Endothelial cell of umbilical vein (primary cell): ENCODE measurements at regions not wholly inside any gene's neighbourhood (a gene's known extent, or its start where the extent isn't known, plus 50 kb on each side); places are given as distances from the start of the nearest gene placed in this dataset.

Experiments used
- BruUV-seq: library from RNA; stranded (reverse); fragments of 400-500 nt; replicated peaks from 2 replicates; lab custom pipeline; 2021; lab: Mats Ljungman, UMichigan
- CTCF ChIA-PET: fragments of 300-600, 350-600 bp; sonication (Branson Sonifier 250); formaldehyde crosslinking; loops from one replicate; lab custom pipeline; 2021; ENCODE audit warnings: antibody characterized with exemption, inconsistent platforms; lab: Charles Lee
- POLR2A ChIA-PET: fragments of 300-600, 350-600 bp; sonication (Branson Sonifier 250); formaldehyde crosslinking; loops from one replicate; lab custom pipeline; 2021; ENCODE audit warnings: antibody characterized with exemption, inconsistent platforms; lab: Charles Lee
- DNase-seq: peaks from one replicate; pipeline ENCODE4 v3.0.0-alpha.2; 2011; ENCODE audit warnings: low read depth, low spot score
- FAIRE-seq: peaks from 2 replicates; lab custom pipeline; 2011; peaks lifted over from hg19 to GRCh38; lab: Jason Lieb, UNC
- H2AFZ ChIP-seq: 2 replicates; pipeline ENCODE4 v1.6.0; 2012; ENCODE audit warnings: low read depth, low read length, control low read depth, inconsistent platforms
- H3K27ac ChIP-seq: 2 replicates; pipeline ENCODE4 v1.5.1; 2011; ENCODE audit warnings: low read depth, mild to moderate bottlenecking, control low read depth, low read length, moderate library complexity; ENCODE audit not compliant: insufficient read depth
- H3K27me3 ChIP-seq, 2 experiments: 2 replicates each; pipeline versions ENCODE4 v1.6.0 to v1.6.1; 2011; ENCODE audit warnings: low read length in 2 of 2, mixed read lengths in 1 of 2; ENCODE audit not compliant: control insufficient read depth in 2 of 2, insufficient read depth in 2 of 2
- H3K36me3 ChIP-seq, 2 experiments: 2 replicates in 1 of 2; 3 replicates in 1 of 2; pipeline ENCODE4 v1.5.1; 2011; ENCODE audit warnings: low read length in 2 of 2, mild to moderate bottlenecking in 1 of 2, moderate library complexity in 1 of 2; ENCODE audit not compliant: control insufficient read depth in 2 of 2, insufficient read depth in 2 of 2; ENCODE audit errors: extremely low read depth in 1 of 2
- H3K4me1 ChIP-seq: 3 replicates; pipeline ENCODE4 v1.5.1; 2011; ENCODE audit warnings: mild to moderate bottlenecking, low read length; ENCODE audit not compliant: control insufficient read depth, insufficient read depth; ENCODE audit errors: extremely low read depth
- H3K4me2 ChIP-seq: 2 replicates; pipeline ENCODE4 v1.6.1; 2011; ENCODE audit warnings: low read length, control low read depth, mixed read lengths; ENCODE audit not compliant: insufficient read depth
- H3K4me3 ChIP-seq, 3 experiments: fragments of 200-600 bp in 1 of 3; sonication (generic), shearing (Covaris generic) in 1 of 3; replicated peaks in 1 of 3; 2 replicates each; pipeline ENCODE4 v1.5.1; 2011 to 2016; ENCODE audit warnings: control low read depth in 3 of 3, low read length in 3 of 3, mild to moderate bottlenecking in 2 of 3, inconsistent platforms in 1 of 3, low read depth in 1 of 3, moderate library complexity in 1 of 3; ENCODE audit not compliant: insufficient read depth in 1 of 3
- H3K79me2 ChIP-seq: 2 replicates; pipeline ENCODE4 v1.6.0; 2012; ENCODE audit warnings: low read length, inconsistent platforms; ENCODE audit not compliant: control insufficient read depth, insufficient read depth
- H3K9ac ChIP-seq: replicated peaks from 2 replicates; pipeline ENCODE3; 2011; ENCODE audit warnings: low read length, control low read depth; ENCODE audit not compliant: insufficient read depth; ENCODE audit errors: extremely low read depth
- H3K9me1 ChIP-seq: replicated peaks from 3 replicates; pipeline ENCODE4 v1.6.0; 2011; ENCODE audit warnings: mild to moderate bottlenecking, low read length; ENCODE audit not compliant: control insufficient read depth, insufficient read depth; ENCODE audit errors: extremely low read depth
- H3K9me3 ChIP-seq: replicated peaks from 2 replicates; pipeline ENCODE4 v1.5.1; 2012; ENCODE audit warnings: low read length, inconsistent platforms; ENCODE audit not compliant: control insufficient read depth, insufficient read depth
- H4K20me1 ChIP-seq: replicated peaks from 2 replicates; pipeline ENCODE3; 2011; ENCODE audit warnings: mild to moderate bottlenecking, low read length; ENCODE audit not compliant: control insufficient read depth, insufficient read depth; ENCODE audit errors: extremely low read depth
- EZH2 ChIP-seq: IDR thresholded peaks from 2 replicates; pipeline ENCODE4 v1.6.1; 2012; ENCODE audit warnings: borderline replicate concordance, low read depth, mild to moderate bottlenecking, moderate library complexity, low read length, inconsistent platforms; ENCODE audit not compliant: severe bottlenecking
- FOS ChIP-seq: IDR thresholded peaks from 2 replicates; pipeline ENCODE4 v1.6.1; 2011; ENCODE audit warnings: mild to moderate bottlenecking, low read length, moderate library complexity, borderline replicate concordance; ENCODE audit not compliant: insufficient read depth
- GATA2 ChIP-seq: IDR thresholded peaks from 2 replicates; pipeline ENCODE4 v1.7.0; 2011; ENCODE audit warnings: low read depth, mild to moderate bottlenecking, moderate library complexity, mixed read lengths, low read length; ENCODE audit not compliant: insufficient read length, insufficient read depth
- JUN ChIP-seq: IDR thresholded peaks from 2 replicates; pipeline ENCODE4 v1.6.1; 2011; ENCODE audit warnings: borderline replicate concordance, low read depth; ENCODE audit not compliant: insufficient read length, insufficient read depth
- MAX ChIP-seq: IDR thresholded peaks from 2 replicates; pipeline ENCODE4 v1.6.1; 2011; ENCODE audit not compliant: insufficient read depth, insufficient read length
- MYC ChIP-seq: IDR thresholded peaks from one replicate; pipeline ENCODE4 v1.6.1; 2011; ENCODE audit warnings: mild to moderate bottlenecking, low read depth, low read length
- POLR2A ChIP-seq: IDR thresholded peaks from 2 replicates; pipeline ENCODE4 v1.6.1; 2012; ENCODE audit warnings: low read depth, mild to moderate bottlenecking, control low read depth, low read length
- POLR2AphosphoS5 ChIP-seq: IDR thresholded peaks from 2 replicates; pipeline ENCODE4 v1.6.1; 2012; ENCODE audit warnings: low read depth, mild to moderate bottlenecking, control low read depth, low read length, moderate library complexity; ENCODE audit not compliant: insufficient read depth
- dilution Hi-C: fragments of 300-500 bp; cut with MboI; formaldehyde crosslinking; loops from one replicate; pipeline ENCODE4 v1.15.0; 2019; ENCODE audit warnings: low sequenced_read_pairs; ENCODE audit not compliant: extremely low pct_ligation_motif_present
- intact Hi-C: fragments of 100-400 bp; cut with micrococcal nuclease; formaldehyde crosslinking; loops from one replicate; pipeline ENCODE4 v1.10.0; 2022
- TF ChIP-seq, protein P1 (sequence below), 2 donors: IDR thresholded peaks; 1 replicate in 1 of 2; 2 replicates in 1 of 2; pipeline ENCODE4 v1.5.1; 2011; ENCODE audit warnings: low read length in 2 of 2, mild to moderate bottlenecking in 2 of 2, moderate library complexity in 2 of 2, control low read depth in 1 of 2, inconsistent platforms in 1 of 2, low read depth in 1 of 2; ENCODE audit not compliant: insufficient read depth in 1 of 2; ENCODE audit errors: extremely low read depth in 1 of 2

DNA sequence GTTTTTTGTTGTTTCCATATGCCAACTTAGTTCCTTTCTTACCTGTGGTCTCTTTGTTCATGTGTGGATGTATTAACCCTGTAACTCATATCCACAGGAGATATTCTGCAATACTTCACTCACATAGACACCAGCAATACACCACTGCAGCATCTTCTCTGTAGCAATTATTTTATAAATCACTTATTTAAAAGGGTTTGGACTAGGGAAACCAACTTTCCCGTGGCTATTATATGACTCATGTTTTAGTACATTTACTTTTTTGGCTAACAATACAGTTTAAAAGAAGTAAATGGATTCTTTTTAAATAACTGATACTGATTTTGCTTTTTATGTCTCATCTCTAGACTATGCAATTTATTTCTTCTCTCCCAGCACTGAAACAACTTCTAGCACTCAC lies 488.9 kb downstream of the MBD2 start:
- Histone ChIP-seq H3K9me3 (no peaks in the 10 kb centered on the region), H2AFZ (no peak overlapping the region), H3K9ac (no peak overlapping the region), H3K36me3 (no peaks in the 10 kb centered on the region), H3K4me2 (no peak overlapping the region), H3K4me1 (no peaks in the 10 kb centered on the region), H3K9me1 (no peaks in the 10 kb centered on the region), H3K27me3 (no peaks in the 10 kb centered on the region), H4K20me1 (no peaks in the 10 kb centered on the region), H3K79me2 (no peaks in the 10 kb centered on the region), H3K4me3 (no peak overlapping the region), H3K27ac (no peak overlapping the region)
- DNase-seq (no peak), FAIRE-seq (no peak)
- TF ChIP-seq FOS = no peak
- no peak for TF ChIP-seq MAX
- no peak for TF ChIP-seq MYC
- TF ChIP-seq GATA2 = no peak
- TF ChIP-seq JUN = no peak
- TF ChIP-seq, protein P1, sequence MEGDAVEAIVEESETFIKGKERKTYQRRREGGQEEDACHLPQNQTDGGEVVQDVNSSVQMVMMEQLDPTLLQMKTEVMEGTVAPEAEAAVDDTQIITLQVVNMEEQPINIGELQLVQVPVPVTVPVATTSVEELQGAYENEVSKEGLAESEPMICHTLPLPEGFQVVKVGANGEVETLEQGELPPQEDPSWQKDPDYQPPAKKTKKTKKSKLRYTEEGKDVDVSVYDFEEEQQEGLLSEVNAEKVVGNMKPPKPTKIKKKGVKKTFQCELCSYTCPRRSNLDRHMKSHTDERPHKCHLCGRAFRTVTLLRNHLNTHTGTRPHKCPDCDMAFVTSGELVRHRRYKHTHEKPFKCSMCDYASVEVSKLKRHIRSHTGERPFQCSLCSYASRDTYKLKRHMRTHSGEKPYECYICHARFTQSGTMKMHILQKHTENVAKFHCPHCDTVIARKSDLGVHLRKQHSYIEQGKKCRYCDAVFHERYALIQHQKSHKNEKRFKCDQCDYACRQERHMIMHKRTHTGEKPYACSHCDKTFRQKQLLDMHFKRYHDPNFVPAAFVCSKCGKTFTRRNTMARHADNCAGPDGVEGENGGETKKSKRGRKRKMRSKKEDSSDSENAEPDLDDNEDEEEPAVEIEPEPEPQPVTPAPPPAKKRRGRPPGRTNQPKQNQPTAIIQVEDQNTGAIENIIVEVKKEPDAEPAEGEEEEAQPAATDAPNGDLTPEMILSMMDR (IDR thresholded peaks at IDR 0.05; ENCODE audit: extremely low read depth in 1 of 2, insufficient read depth in 1 of 2, low read depth in 1 of 2, low read length in 2 of 2) = no peak
- TF ChIP-seq EZH2 = no peak
- TF ChIP-seq POLR2A = no peak
- TF ChIP-seq POLR2AphosphoS5 = no peak
- intact Hi-C loops (no loop called here), dilution Hi-C loops (no loop called here)
- ChIA-PET CTCF (no interaction called here), POLR2A (no interaction called here)
- BruUV-seq = no TSS peak
